Neural progenitor cell (in vitro differentiated cells): ENCODE measurements at regions not wholly inside any gene's neighbourhood (a gene's known extent, or its start where the extent isn't known, plus 50 kb on each side); places are given as distances from the start of the nearest gene placed in this dataset.

Experiments used
- CTCF ChIP-seq: fragments of 200-600 bp; sonication (generic); IDR thresholded peaks from 2 replicates; pipeline ENCODE4 v1.5.1; 2017; ENCODE audit warnings: antibody characterized with exemption, mild to moderate bottlenecking
- EZH2 ChIP-seq: fragments of 200-600 bp; sonication (generic); IDR thresholded peaks from 2 replicates; pipeline ENCODE4 v1.6.1; 2017; ENCODE audit warnings: antibody characterized with exemption, mild to moderate bottlenecking, moderate library complexity
- EZH2phosphoT487 ChIP-seq: fragments of 200-600 bp; sonication (generic); IDR thresholded peaks from 2 replicates; pipeline ENCODE4 v1.6.1; 2017; ENCODE audit warnings: antibody characterized with exemption

DNA sequence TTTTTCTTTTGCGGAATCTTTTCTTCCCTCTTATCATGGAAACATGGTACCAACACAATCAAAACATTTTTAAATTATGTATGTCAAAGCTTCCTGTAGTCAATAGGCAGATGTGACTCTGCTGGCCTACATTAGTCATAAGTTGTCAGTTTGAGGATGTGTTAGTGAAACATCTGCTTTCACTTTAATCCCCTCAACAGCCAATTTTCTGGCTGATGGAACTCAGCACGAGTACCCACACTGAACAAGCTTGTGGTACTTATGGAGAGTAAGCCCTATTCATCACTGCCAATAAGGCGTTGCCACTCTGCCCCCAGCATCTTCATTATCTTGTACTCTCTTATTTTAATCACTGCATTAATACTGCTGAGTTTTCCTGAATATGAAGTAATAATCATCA lies 1034.4 kb downstream of the CDH9 start:
- TF ChIP-seq CTCF (no peak), EZH2 (no peak), EZH2phosphoT487 (no peak)
